Ovary (tissue), 7 donors: ENCODE measurements at regions not wholly inside any gene's neighbourhood (a gene's known extent, or its start where the extent isn't known, plus 50 kb on each side); places are given as distances from the start of the nearest gene placed in this dataset.

Experiments
- DNase-seq, 5 donors: peaks; one replicate each; pipeline ENCODE4 v3.0.0-alpha.2; 2019 to 2020
- H3K27ac ChIP-seq, 2 donors: fragments of 200-600 bp; one replicate each; pipeline versions ENCODE4 v1.5.1 to v1.8.0; 2019 to 2022
- H3K27me3 ChIP-seq: fragments of 200-600 bp; one replicate; pipeline ENCODE4 v1.8.0; 2022
- H3K36me3 ChIP-seq: fragments of 200-600 bp; sonication (generic); one replicate; pipeline ENCODE4 v1.5.1; 2019
- H3K4me1 ChIP-seq: one replicate; pipeline ENCODE4 v1.8.1; 2013; ENCODE audit warnings: mild to moderate bottlenecking, moderate library complexity; ENCODE audit not compliant: insufficient read depth
- H3K4me3 ChIP-seq: fragments of 200-600 bp; sonication (generic); one replicate; pipeline ENCODE4 v1.5.1; 2017
- H3K9me3 ChIP-seq, 2 donors: fragments of 200-600 bp in 1 of 2; sonication (generic) in 1 of 2; one replicate each; pipeline versions ENCODE4 v1.5.1 to v1.8.1; 2013 to 2019; ENCODE audit warnings: mild to moderate bottlenecking in 1 of 2, moderate library complexity in 1 of 2
- CTCF ChIP-seq, 3 donors: fragments of 450-650 bp in 2 of 3; fragments of 200-600 bp in 1 of 3; IDR thresholded peaks; one replicate each; pipeline versions ENCODE4 v1.5.1 to v1.8.0; 2016 to 2022; ENCODE audit warnings: antibody characterized with exemption in 3 of 3, mild to moderate bottlenecking in 1 of 3
- EP300 ChIP-seq: sonication (generic); formaldehyde crosslinking; IDR thresholded peaks from one replicate; pipeline ENCODE4 v1.6.1; 2017; ENCODE audit warnings: antibody characterized with exemption
- POLR2A ChIP-seq: fragments of 450-650 bp; IDR thresholded peaks from one replicate; pipeline ENCODE4 v1.6.1; 2017; ENCODE audit warnings: antibody characterized with exemption, mild to moderate bottlenecking, moderate library complexity
- WGBS, 3 donors: extraction: QIAGEN DNeasy Blood & Tissue Kit in 1 of 3; methylation state at CpG; one replicate each; pipeline versions ENCODE4 v1.1.5 to v1.1.7; 2013 to 2017; 5-methylcytosine and 5-hydroxymethylcytosine counted together
- intact Hi-C, 4 donors: fragments of 100-400 bp; cut with DNase I; formaldehyde crosslinking; loops; one replicate each; pipeline versions ENCODE4 v1.11.0 to v1.15.1; 2022 to 2023
- donor health status: DM: no; HTN: no; CAD: no; lungs with moderate emphysema.
- donor health status: DM: no; HTN: no; CAD: no.
- donor health status: Bipolar disorder and iron deficiency.
- donor health status: DM: no; HTN: no; CAD: no.
- donor health status: DM: yes; HTN: yes; CAD: no.

GRCh38 chr5:126129431-126129830 is 293.8 kb upstream of the GRAMD2B start:
- Histone ChIP-seq H3K4me3 (no peak overlapping the region), H3K9me3 (no peaks in the 10 kb centered on the region), H3K27ac (no peak overlapping the region), H3K36me3 (no peaks in the 10 kb centered on the region), H3K4me1 (no peaks in the 10 kb centered on the region), H3K27me3 (no peaks in the 10 kb centered on the region)
- intact Hi-C loops = no loop called here
- WGBS, 3 donors = 85 to 91% (median 89%) methylated on average over 2 of the region's 2 CpGs
- no peak for TF ChIP-seq EP300
- no peak for TF ChIP-seq POLR2A
- TF ChIP-seq CTCF (IDR thresholded peaks at IDR 0.05) = no peak
- DNase-seq = no peak

- intact Hi-C loops = no loop called here
- H3K36me3 ChIP-seq = no peaks in the 10 kb centered on the region
- no peak for TF ChIP-seq CTCF (IDR thresholded peaks at IDR 0.05)
- TF ChIP-seq POLR2A = no peak
- no peak for TF ChIP-seq EP300
- WGBS, 3 donors = 73 to 92% (median 77%) methylated on average over 1 of the region's 1 CpG
- no peaks in the 10 kb centered on the region for H3K4me1 ChIP-seq
- no peak for DNase-seq
- no peak overlapping the region for H3K27ac ChIP-seq
- no peak overlapping the region for H3K4me3 ChIP-seq
- no peaks in the 10 kb centered on the region for H3K27me3 ChIP-seq
- H3K9me3 ChIP-seq = no peaks in the 10 kb centered on the region
Measured at GRCh38 chr5:126133424-126133823, 289.8 kb upstream of the GRAMD2B start.

- intact Hi-C loops = no loop called here
- TF ChIP-seq EP300 (no peak), POLR2A (no peak), CTCF (IDR thresholded peaks at IDR 0.05) (no peak)
Measured at GRCh38 chr5:126137891-126138280, 285.3 kb upstream of the GRAMD2B start.

GRCh38 chr5:126138281-126138931 is 284.8 kb upstream of the GRAMD2B start:
- WGBS, 3 donors = 62 to 65% (median 65%) methylated on average over 3 of the region's 3 CpGs
- Histone ChIP-seq H3K27ac (no peak overlapping the region), H3K27me3 (no peaks in the 10 kb centered on the region), H3K36me3 (no peaks in the 10 kb centered on the region), H3K9me3 (no peaks in the 10 kb centered on the region), H3K4me3 (no peak overlapping the region), H3K4me1 (no peaks in the 10 kb centered on the region)
- no peak for DNase-seq
- intact Hi-C loops = no loop called here
- TF ChIP-seq CTCF (IDR thresholded peaks at IDR 0.05) (no peak), POLR2A (no peak), EP300 (no peak)

More at GRCh38 chr5:126137891-126138280, 285.3 kb upstream of the GRAMD2B start:
- Histone ChIP-seq H3K36me3 (no peaks in the 10 kb centered on the region), H3K27me3 (no peaks in the 10 kb centered on the region), H3K27ac (no peak overlapping the region), H3K4me1 (no peaks in the 10 kb centered on the region), H3K9me3 (no peaks in the 10 kb centered on the region), H3K4me3 (no peak overlapping the region)
- WGBS, 3 donors = 55 to 70% (median 60%) methylated on average over 2 of the region's 2 CpGs
- no peak for DNase-seq
